ENCODE measurements at regions not wholly inside any gene's neighbourhood (a gene's known extent, or its start where the extent isn't known, plus 50 kb on each side); places are given as distances from the start of the nearest gene placed in this dataset.

- no peak for FAIRE-seq
Observed at GRCh38 chr4:146022541-146022940, 83.9 kb upstream of the ZNF827 start.

- FAIRE-seq = no peak
Observed at GRCh38 chr4:146018247-146018646, 79.6 kb upstream of the ZNF827 start.

- no peak for FAIRE-seq
Observed at GRCh38 chr4:146004730-146005129, 66.1 kb upstream of the ZNF827 start.

GRCh38 chr4:145988628-145989027 lies 50.0 kb upstream of the ZNF827 start:
- no peak for FAIRE-seq

Data from TTC549 (cell line).